ENCODE measurements at regions not wholly inside any gene's neighbourhood (a gene's known extent, or its start where the extent isn't known, plus 50 kb on each side); places are given as distances from the start of the nearest gene placed in this dataset.
"Not testable (repeated sequence)": the region's sequence is repeated elsewhere in the genome, so short reads cannot be mapped to it uniquely, and the experiment has no call there.

DNA sequence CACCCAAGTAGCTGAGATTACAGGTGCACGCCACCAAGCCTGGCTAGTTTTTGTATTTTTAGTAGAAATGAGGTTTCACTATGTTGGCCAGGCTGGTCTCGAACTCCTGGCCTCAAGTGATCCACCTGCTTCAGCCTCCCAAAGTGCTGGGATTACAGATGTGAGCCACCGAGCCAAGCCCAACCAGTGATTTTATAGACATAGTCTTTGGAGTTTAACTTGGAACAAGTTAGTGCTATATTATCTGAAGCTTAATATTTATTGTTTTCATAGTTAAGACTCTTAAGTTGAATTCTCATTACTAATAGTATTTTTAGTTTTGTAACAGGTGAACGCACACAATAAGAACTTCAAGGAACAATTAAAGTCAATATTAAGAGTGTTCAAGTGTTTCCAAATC, 122.1 kb downstream of the SPAG6 start:
- not testable (repeated sequence) for H3K4me1 Mint-ChIP-seq; ATAC-seq (replicated peaks); H3K4me3 Mint-ChIP-seq; H3K36me3 Mint-ChIP-seq (ENCODE audit: low read depth); H3K9me3 Mint-ChIP-seq; H3K27ac Mint-ChIP-seq
- H3K27me3 Mint-ChIP-seq: peaks cover 13% of the 10 kb centered on the region

DNA sequence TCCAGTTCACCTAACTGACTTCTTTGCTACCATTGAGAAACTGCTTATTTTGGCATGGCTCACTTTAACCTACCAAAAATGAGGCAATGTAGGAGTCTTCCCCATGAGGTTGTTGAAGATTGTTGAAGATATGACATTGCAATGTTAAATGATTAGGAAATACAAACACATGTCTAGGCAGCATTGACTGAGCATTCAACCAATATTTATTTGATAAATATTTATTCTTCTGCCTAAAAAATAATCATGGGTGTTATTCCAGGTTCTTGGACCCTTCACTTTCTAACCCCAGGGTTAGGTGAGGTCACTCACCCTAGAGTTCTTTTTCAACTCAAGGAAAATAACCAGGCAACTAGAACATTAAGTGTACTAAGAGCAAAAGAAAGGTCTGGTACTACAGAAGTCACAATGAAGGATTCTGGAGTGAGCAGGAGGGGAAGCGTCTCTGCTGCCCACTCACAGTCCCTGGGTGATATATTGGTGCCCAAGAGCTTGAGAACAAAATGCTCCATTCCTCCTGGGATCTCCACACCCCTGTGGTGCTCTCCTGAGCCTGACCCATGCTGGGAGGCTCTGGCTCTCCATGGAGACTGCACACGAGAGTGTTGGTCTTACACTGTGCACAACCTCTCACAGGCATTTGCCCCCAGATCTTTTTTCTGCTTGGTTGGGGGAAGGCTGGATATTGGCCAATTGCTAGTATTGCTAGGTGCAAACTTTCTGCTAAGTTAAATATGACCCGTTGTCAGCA, 123.4 kb downstream of the SPAG6 start:
- H3K27ac Mint-ChIP-seq: no peak overlapping the region

DNA sequence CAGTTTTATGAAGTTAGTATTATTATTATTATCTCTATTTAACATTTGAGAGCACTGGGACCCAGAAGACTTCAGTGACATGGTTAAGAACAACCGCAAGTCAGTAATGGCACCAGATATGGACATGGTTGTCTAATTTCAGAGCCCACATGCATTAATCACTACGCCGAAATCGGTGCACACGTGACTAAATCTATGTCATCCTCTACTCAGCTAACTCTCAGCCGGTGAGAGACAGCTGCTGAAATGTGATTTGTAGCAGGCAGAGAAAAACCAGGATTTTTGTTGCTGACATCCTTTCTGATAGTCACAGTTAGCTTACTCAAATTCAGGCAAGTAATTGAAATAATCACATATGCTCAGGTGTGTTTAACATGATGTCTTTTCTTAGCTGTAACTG, 127.7 kb downstream of the SPAG6 start:
- no peaks in the 10 kb centered on the region for H3K9me3 Mint-ChIP-seq
- no peaks in the 10 kb centered on the region for H3K36me3 Mint-ChIP-seq (ENCODE audit: low read depth)
- H3K27me3 Mint-ChIP-seq: peaks cover 40% of the 10 kb centered on the region
- no peak overlapping the region for H3K4me3 Mint-ChIP-seq
- no peak overlapping the region for H3K27ac Mint-ChIP-seq
- H3K4me1 Mint-ChIP-seq: peaks cover 9% of the 10 kb centered on the region
- no peak for ATAC-seq (replicated peaks)

More for the DNA sequence above, 123.4 kb downstream of the SPAG6 start:
- ATAC-seq (replicated peaks): no peak
- Mint-ChIP-seq H3K4me3 (no peak overlapping the region), H3K27me3 (peaks cover 22% of the 10 kb centered on the region), H3K36me3 (ENCODE audit: low read depth) (no peaks in the 10 kb centered on the region), H3K4me1 (peaks cover 5% of the 10 kb centered on the region), H3K9me3 (no peaks in the 10 kb centered on the region)

DNA sequence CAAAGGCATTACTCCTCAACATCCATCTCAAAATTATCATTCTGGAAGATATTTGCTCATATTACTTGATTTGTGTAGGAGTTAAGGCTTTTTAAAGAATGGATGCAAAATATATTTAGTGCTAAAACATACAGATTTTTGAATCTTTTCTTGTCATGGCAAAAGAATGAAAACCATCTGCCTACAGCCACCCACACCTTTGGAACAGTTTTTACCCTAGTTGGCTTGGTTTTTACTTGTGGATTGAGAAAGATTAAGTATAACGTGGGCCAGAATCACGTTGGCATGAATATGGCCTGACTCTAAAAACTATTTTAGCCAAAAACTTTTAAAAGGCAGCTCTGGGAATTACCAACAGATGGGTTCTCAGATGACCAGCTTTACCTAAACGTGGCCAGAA, 128.2 kb downstream of the SPAG6 start:
- peaks cover 9% of the 10 kb centered on the region for H3K4me1 Mint-ChIP-seq
- H3K27ac Mint-ChIP-seq: no peak overlapping the region
- no peaks in the 10 kb centered on the region for H3K36me3 Mint-ChIP-seq (ENCODE audit: low read depth)
- no peak for ATAC-seq (replicated peaks)
- peaks cover 44% of the 10 kb centered on the region for H3K27me3 Mint-ChIP-seq
- H3K4me3 Mint-ChIP-seq: no peak overlapping the region
- no peaks in the 10 kb centered on the region for H3K9me3 Mint-ChIP-seq

DNA sequence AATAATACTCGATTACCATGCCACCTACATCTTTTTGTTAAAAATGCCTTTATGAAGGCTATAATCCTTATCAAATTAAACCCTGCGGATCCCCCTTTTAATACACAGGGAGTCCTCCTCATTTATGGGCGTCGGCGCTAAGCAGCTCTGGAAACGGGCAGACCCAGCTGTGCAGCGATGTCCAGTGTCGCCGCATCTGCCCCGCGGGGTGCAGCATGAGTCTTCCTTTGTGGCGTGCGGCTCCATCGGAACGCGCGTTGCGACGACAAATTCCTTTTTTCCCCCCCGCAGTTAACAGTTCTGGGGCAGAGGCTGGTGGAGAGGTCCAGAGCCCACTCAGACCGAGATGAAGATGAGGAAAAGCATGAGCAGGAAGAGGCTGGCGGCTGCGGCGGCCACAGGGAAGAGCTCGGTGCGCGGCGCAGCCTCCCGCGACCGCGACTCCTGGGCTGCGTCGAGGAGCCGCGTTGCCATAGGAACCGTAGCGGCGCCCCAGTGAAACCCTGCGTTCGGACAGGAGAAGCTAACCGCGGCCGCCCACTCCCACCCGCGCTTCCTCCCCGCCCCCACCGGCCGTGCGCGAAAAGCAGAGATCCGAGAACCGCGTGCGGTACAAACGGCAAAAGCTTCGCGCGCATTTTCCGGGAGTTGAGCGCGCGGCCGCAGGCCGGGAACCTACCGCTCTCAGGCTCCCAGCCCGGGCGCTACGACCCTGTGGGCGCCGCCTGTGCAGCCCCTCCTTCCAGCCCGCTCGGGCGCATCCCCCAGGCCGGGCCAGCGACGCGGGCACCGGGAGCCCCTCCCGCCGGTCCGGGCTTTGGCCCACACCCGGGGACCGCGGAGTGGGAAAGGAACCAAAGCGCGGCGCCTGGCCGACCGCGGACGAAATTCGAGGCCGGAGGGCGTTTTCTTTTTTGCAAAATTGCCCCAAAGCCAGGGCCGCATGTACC, 130.6 kb downstream of the SPAG6 start:
- peaks cover 43% of the 10 kb centered on the region for H3K27me3 Mint-ChIP-seq
- H3K4me3 Mint-ChIP-seq: peak overlapping the region; percentile 76
- H3K27ac Mint-ChIP-seq: no peak overlapping the region
- ATAC-seq (replicated peaks): peak; percentile 58
- peaks cover 9% of the 10 kb centered on the region for H3K4me1 Mint-ChIP-seq
- no peaks in the 10 kb centered on the region for H3K36me3 Mint-ChIP-seq (ENCODE audit: low read depth)
- H3K9me3 Mint-ChIP-seq: no peaks in the 10 kb centered on the region

DNA sequence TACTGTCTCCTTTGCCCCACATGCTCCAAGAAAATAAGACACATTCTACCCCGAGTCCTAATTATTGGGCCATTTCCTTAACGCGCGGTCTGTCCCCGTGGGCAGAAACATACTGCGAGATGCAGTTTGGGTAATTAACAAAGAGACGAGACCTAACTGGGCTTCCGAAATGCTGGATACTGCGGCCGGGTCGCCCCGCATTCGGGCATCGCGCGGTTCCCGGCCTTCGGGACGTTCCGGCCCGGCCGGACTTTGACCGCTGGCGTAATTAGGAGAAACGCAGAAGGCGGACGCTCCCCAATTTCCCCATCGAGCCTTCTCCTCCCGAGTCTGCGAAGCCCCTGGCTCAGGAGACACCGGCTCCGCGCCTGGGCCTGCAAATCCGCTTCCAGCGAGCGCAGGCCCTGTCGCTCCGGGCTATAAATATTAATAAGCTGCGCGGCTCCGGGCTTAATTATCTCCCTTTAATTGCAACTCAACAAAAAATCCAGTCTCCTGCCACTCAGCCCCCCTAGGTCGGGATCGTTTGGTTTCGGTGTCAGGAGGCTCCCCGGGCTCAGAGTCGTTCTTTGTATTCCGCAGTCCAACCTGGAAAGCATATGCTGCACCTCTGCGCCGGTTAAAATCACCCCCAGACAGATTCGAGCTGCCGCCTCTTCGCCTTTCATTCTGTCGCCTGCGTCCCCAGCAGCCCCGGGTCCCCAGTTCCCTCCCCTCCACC, 131.5 kb downstream of the SPAG6 start:
- no peak for ATAC-seq (replicated peaks)
- Mint-ChIP-seq H3K27me3 (peaks cover 42% of the 10 kb centered on the region), H3K27ac (no peak overlapping the region), H3K9me3 (no peaks in the 10 kb centered on the region), H3K4me3 (peak overlapping the region; percentile 33), H3K4me1 (peaks cover 9% of the 10 kb centered on the region), H3K36me3 (ENCODE audit: low read depth) (no peaks in the 10 kb centered on the region)

DNA sequence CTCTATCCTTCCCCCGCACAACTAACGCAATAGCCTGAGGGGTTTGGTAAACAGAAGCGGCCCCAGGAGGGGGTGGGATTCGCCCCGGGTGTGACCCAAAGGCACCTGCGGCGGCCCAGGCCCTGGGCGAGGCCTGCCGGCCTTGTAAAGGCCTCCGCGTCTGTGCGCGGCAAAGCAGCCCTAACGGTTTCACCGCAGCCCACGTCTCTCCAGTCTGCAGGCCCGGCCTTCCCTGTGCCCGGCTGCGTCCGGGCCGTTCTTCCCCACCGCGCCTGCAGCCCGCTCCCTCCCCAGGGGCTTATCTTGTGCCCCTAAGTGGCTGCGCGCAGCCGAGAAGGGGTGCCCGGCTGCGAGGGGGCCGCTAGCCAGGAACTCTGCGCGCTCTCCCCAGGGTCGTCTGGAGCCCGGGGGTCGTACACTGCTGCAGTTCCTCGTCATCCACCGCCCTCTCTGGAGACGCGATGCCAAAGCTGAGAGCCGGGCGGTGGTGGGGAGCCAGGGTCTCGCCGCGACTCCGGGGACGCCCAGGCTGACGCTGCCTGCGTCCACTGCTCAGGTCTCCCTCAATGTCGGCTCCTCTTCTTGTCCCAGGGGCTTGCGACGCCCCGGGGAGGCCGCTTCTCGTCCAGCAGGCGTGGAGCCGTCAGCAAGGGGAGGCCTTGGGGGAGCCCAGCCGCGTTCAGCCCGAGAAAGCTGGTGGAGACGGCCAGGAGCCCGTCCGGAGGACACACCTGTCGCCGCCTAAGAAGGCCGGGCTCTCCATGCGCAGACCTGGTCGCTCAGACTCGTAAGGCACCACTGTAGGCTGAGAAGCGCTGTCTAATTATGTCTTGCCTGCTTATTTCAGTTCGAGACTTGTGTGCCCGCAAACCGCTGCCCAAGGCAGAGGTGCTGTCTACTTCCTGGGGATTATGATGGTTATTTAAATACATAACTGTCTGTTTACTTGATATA, 132.3 kb downstream of the SPAG6 start:
- H3K4me3 Mint-ChIP-seq: no peak overlapping the region
- ATAC-seq (replicated peaks): no peak
- H3K36me3 Mint-ChIP-seq (ENCODE audit: low read depth): no peaks in the 10 kb centered on the region
- H3K4me1 Mint-ChIP-seq: peaks cover 7% of the 10 kb centered on the region
- H3K27me3 Mint-ChIP-seq: peaks cover 36% of the 10 kb centered on the region
- no peak overlapping the region for H3K27ac Mint-ChIP-seq
- no peaks in the 10 kb centered on the region for H3K9me3 Mint-ChIP-seq

DNA sequence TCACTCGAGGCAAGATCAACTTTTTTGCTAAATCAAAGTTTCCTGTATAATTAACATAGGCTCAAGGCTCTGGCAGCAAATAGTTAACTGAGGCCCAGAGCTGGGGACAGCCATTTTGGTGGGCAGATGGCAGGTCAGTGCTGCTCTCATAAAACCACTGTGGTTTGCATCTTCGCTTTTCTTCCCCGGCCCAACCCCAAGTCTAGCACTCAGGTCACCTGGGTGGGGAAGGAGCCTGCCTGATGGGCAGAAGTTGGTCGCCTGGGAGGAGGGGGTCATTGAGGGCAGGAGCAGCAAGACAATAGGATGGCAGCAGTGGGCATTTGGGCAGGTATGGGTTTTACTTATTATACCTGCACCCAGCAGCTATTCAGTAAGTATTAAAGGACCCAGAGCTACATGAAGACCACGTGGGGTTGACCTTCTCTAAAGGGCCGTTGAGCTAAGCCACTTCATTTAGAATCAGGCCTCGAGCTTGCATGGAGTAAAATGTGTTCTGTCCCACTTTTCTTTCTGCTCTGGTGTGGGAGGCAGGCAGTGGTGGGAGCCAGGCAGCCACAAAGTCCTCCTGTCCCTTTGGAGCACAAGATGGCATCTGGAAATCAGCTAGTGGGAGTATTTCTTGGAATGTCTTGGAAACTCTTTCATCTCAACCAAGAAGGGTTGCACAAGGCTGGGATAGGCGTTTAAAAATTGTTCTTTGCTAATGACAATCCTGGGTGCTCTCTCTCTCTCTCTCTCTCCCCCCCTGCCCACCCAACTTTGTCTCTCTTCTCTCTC, 133.4 kb downstream of the SPAG6 start:
- no peak for ATAC-seq (replicated peaks)
- no peak overlapping the region for H3K4me3 Mint-ChIP-seq
- peaks cover 7% of the 10 kb centered on the region for H3K4me1 Mint-ChIP-seq
- no peaks in the 10 kb centered on the region for H3K9me3 Mint-ChIP-seq
- H3K27ac Mint-ChIP-seq: no peak overlapping the region
- H3K27me3 Mint-ChIP-seq: peaks cover 27% of the 10 kb centered on the region
- no peaks in the 10 kb centered on the region for H3K36me3 Mint-ChIP-seq (ENCODE audit: low read depth)

DNA sequence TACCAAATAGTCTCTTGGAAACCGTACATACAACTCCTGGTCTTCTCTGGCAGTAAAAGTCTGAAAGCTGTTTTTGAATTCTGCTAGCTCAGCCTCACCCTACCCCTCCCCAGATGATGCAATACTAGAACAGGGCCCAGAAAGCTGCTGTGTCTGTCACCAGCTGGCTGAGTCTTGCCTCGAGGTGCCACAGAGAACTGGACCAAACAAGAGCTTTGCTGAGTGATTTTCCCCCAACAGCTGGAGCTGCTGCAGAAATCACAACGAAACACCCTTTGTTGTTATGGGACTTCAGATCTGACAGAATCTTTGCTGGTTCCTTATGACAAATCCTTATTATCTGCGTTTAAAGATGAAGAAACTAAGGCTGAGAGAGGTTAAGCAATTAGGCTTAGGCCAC, 134.1 kb downstream of the SPAG6 start:
- peaks cover 7% of the 10 kb centered on the region for H3K4me1 Mint-ChIP-seq
- H3K27me3 Mint-ChIP-seq: peaks cover 21% of the 10 kb centered on the region
- H3K27ac Mint-ChIP-seq: no peak overlapping the region
- no peak overlapping the region for H3K4me3 Mint-ChIP-seq
- no peaks in the 10 kb centered on the region for H3K36me3 Mint-ChIP-seq (ENCODE audit: low read depth)
- ATAC-seq (replicated peaks): no peak
- H3K9me3 Mint-ChIP-seq: no peaks in the 10 kb centered on the region

DNA sequence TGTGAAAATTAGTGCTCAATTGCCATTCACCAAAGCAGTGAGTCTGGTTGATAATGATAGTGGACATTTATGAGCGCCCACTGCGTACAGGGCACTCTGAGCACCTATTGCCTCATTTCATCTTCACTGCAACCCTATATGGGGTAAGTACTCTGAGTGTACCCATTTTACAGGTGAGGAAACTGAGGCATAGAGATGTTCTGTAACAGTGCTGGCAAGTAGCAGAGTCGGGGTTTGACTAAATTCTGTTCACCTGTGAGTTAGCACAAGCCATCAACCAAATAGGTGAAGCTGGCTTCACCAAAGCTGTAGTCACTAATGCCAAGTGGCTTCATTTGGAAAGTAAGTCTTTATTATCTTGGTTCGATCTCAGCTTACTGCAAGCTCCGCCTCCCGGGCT, 135.8 kb downstream of the SPAG6 start:
- Mint-ChIP-seq H3K27ac (no peak overlapping the region), H3K4me1 (peaks cover 3% of the 10 kb centered on the region), H3K27me3 (peaks cover 11% of the 10 kb centered on the region), H3K4me3 (no peak overlapping the region), H3K36me3 (ENCODE audit: low read depth) (no peaks in the 10 kb centered on the region), H3K9me3 (no peaks in the 10 kb centered on the region)
- no peak for ATAC-seq (replicated peaks)

DNA sequence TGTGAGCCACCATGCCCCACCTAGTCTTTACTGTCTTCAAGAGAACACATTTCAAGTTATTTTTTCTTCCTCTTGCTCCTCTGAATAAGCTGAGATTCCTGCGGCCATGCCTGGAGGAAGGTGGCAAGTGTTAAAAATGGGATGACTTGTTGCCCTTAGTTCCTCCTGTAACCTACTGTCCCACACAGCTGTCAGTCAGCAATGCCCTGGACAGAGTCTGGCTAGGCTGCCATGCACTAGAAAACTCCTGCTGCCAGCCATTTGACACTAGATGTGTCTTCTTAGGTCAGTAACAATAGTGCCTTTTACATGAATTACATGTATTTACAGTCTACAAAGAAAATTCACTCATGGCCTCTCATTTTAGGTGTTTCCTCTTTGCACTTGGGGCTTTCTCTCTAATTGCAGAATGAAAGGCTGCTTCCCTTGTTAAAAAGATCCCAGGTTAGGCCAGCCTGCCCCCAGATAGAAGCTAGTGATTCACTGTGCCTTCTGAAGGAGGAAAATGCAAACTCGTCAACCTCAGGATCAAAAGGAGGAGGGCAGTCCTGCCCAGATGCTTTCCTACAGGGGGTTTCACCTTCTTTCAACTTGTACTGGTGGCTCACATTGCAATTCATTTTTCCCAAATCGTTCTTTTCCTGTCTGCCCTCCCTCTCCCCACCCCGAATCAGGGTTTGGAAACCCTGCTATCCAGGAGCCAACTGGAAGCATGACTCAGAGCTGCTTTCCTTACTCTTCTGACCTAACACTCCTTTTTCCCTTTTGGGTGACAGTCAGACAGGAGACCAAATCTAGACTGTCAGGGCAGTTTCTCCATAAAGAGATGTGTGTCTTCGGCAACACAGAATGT, 136.6 kb downstream of the SPAG6 start:
- H3K36me3 Mint-ChIP-seq (ENCODE audit: low read depth): no peaks in the 10 kb centered on the region
- no peak overlapping the region for H3K4me3 Mint-ChIP-seq
- ATAC-seq (replicated peaks): no peak
- no peak overlapping the region for H3K27ac Mint-ChIP-seq
- H3K9me3 Mint-ChIP-seq: no peaks in the 10 kb centered on the region
- H3K27me3 Mint-ChIP-seq: peaks cover 17% of the 10 kb centered on the region
- peaks cover 3% of the 10 kb centered on the region for H3K4me1 Mint-ChIP-seq

DNA sequence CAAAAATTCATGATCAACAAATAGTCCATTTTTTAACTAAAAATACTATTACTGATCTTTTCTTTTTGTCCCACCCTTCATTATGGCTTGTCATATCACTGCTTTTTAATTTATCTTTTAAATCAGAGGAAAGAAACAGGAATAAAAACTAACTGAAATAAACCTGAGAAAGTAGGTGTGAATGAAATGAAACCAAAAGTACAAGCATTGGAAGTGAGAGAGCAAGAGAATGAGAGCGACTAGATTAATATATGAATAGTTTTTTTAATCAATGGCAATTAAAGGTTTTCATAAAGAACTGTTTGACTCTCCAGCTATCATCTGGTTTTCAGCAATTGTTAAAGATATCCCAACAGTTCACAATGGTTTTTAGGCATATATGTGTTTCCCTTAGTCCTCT, 137.8 kb downstream of the SPAG6 start:
- Mint-ChIP-seq H3K9me3 (no peaks in the 10 kb centered on the region), H3K4me1 (peaks cover 3% of the 10 kb centered on the region), H3K36me3 (ENCODE audit: low read depth) (no peaks in the 10 kb centered on the region), H3K4me3 (peak overlapping the region; percentile 23), H3K27me3 (peaks cover 17% of the 10 kb centered on the region), H3K27ac (no peak overlapping the region)
- no peak for ATAC-seq (replicated peaks)

Measured in activated T-helper 17 cell treated with anti-CD3 and anti-CD28 coated beads, Interleukin-2, amount 50 U/mL, for 72 hours (primary cell).